ENCODE measurements at regions not wholly inside any gene's neighbourhood (a gene's known extent, or its start where the extent isn't known, plus 50 kb on each side); places are given as distances from the start of the nearest gene placed in this dataset.
A peak's percentile ranks its signal among the peaks of the same experiment; 100 is the strongest.
"Not testable (repeated sequence)": the region's sequence is repeated elsewhere in the genome, so short reads cannot be mapped to it uniquely, and the experiment has no call there.

DNA sequence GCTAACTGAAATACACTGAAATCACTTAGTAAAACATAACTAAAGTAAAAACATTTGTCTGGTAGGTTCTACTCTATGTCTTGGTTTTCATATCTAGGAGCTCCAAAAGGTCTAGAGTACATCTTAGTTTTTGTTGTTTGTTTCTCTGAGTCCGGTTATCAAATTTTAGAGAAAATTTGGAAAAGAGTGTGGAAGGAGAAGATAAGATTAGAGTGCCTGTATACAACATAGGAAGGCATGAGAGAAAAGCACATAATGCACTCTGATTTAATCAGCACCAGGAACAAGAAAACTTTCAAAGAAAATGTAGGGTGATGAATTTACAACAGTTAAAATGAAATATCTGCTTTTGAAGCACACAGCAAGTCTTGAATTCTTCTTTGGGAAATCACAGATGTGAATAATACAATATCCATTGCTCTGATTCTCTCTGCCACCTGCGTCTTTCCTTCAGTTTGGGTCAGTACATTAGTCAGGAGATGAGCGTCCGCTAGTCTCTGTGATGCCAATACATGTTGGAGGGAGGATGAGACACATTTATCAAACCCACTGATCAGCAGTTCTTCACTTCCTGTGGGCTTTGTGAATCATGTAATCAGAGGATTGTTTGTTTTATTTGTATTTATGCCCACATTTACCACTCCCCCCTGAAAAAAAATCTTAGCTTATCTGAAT is 477.8 kb upstream of the GCFC2 start:
- H3K36me3 ChIP-seq (ENCODE audit: insufficient read depth, low read length): no peaks in the 10 kb centered on the region
- H3K9me3 ChIP-seq (ENCODE audit: low read length): no peaks in the 10 kb centered on the region
- no peaks in the 10 kb centered on the region for H3K27me3 ChIP-seq (ENCODE audit: insufficient read depth, low read length)
- H3K4me3 ChIP-seq (ENCODE audit: low read length): no peak overlapping the region
- H2AFZ ChIP-seq (ENCODE audit: low read depth, low read length): peak overlapping the region; percentile 14
- H3K4me1 ChIP-seq (ENCODE audit: insufficient read depth, low read length): no peaks in the 10 kb centered on the region

DNA sequence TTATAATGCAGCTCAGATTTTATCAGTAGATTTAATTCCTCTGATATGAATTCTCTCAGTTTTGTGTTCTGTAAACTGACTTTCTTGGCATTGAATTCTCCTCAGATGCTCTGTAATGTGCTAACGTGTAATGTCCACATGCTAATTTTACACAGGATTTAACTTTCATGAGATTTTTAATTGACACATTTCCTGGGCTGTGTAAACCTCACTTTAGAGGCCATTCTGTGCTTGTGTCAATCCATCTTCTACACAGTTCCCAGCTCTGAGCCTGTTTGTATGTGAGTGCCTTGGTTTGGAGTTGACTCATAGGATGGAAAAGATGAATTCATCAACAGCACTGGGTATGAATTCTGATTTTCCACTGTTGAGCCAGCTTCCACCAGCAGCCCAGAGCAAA is 476.7 kb upstream of the GCFC2 start:
- Histone ChIP-seq H3K4me1 (ENCODE audit: insufficient read depth, low read length) (no peaks in the 10 kb centered on the region), H3K4me3 (ENCODE audit: low read length) (no peak overlapping the region), H2AFZ (ENCODE audit: low read depth, low read length) (no peak overlapping the region), H3K36me3 (ENCODE audit: insufficient read depth, low read length) (no peaks in the 10 kb centered on the region), H3K27me3 (ENCODE audit: insufficient read depth, low read length) (no peaks in the 10 kb centered on the region), H3K9me3 (ENCODE audit: low read length) (no peaks in the 10 kb centered on the region)

DNA sequence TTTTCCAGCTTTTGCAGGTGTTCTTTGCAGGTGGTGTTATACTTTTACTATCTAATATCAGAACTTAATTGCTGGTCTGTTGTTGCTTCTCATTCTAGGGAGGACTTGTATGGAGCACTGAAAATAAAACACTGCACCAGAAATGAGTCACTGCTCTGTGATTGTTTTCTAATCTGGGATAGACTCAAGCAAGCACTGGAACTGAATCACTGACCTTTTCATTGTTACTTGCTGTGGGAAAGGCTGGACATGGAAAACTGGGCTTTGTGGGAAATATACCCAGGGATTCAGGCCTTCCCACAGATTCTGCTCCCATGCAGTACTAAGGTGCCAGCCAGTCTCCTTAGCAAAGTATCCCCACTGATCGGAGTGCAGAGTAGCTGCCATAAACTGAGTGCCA is 470.0 kb upstream of the GCFC2 start:
- Histone ChIP-seq H3K4me3 (ENCODE audit: low read length) (no peak overlapping the region), H3K9me3 (ENCODE audit: low read length) (no peaks in the 10 kb centered on the region), H3K4me1 (ENCODE audit: insufficient read depth, low read length) (no peaks in the 10 kb centered on the region), H3K27me3 (ENCODE audit: insufficient read depth, low read length) (no peaks in the 10 kb centered on the region), H2AFZ (ENCODE audit: low read depth, low read length) (no peak overlapping the region), H3K36me3 (ENCODE audit: insufficient read depth, low read length) (no peaks in the 10 kb centered on the region)

DNA sequence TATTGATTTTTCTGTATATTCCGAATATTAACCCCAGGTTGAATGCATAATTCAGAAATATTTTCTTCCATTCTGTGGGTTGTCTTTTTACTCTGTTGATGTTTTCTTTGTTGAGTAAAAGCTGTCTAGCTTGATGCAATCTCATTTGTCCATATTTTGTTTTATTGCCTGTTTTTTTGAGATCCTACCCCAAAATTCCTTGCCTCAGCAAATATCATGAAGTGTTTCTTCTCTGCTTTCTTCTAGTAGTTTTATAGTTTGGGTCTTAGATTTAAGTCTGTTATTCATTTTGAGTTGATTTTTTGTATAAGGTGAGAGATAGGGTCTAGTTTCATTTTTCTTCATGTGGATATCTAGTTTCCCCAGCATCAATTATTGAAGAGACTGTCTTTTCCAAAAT is 467.9 kb upstream of the GCFC2 start:
- Histone ChIP-seq H3K36me3 (ENCODE audit: insufficient read depth, low read length) (no peaks in the 10 kb centered on the region), H3K9me3 (ENCODE audit: low read length) (no peaks in the 10 kb centered on the region), H3K4me3 (ENCODE audit: low read length) (no peak overlapping the region), H3K27me3 (ENCODE audit: insufficient read depth, low read length) (no peaks in the 10 kb centered on the region), H3K4me1 (ENCODE audit: insufficient read depth, low read length) (no peaks in the 10 kb centered on the region), H2AFZ (ENCODE audit: low read depth, low read length) (no peak overlapping the region)

DNA sequence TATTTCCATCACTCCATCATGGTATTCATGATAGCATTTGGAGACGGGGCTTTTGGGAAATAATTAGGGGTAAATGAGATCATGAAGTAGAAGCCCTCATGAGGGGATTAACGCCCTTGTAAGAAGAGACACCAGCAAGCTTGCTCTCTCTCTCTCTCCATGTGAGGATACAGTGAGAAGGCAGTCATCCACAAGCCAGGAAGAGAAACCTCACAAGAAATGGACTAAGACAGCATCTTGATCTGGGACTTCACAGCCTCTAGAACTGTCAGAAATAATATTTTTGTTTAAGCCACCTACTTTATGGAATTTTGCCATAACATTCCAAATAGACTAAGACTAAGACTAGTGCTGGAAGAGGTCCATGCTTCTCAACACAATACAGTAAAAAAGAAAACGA is 464.6 kb upstream of the GCFC2 start:
- Histone ChIP-seq H3K4me1 (ENCODE audit: insufficient read depth, low read length) (peaks cover 6% of the 10 kb centered on the region), H3K9me3 (ENCODE audit: low read length) (no peaks in the 10 kb centered on the region), H3K36me3 (ENCODE audit: insufficient read depth, low read length) (no peaks in the 10 kb centered on the region), H3K27me3 (ENCODE audit: insufficient read depth, low read length) (no peaks in the 10 kb centered on the region), H2AFZ (ENCODE audit: low read depth, low read length) (no peak overlapping the region), H3K4me3 (ENCODE audit: low read length) (no peak overlapping the region)

DNA sequence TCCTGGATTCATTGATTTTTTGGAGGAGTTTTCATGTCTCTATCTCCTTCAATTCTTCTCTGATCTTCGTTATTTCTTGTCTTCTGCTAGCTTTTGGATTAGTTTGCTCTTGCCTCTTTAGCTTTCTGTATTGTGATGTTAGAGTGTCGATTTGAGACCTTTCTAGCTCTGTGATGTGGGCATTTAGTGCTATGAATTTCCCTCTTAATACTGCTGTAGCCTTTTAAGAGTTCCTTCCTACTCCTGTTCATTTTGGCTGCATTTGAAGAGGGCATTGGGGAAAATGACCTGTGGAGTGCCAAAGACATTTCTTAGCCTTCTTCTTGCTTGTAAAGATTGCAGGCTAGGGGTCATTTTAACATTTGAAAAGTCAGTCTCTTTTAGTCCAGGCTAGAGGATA is 463.8 kb upstream of the GCFC2 start:
- peaks cover 6% of the 10 kb centered on the region for H3K4me1 ChIP-seq (ENCODE audit: insufficient read depth, low read length)
- no peaks in the 10 kb centered on the region for H3K27me3 ChIP-seq (ENCODE audit: insufficient read depth, low read length)
- no peak overlapping the region for H3K4me3 ChIP-seq (ENCODE audit: low read length)
- no peaks in the 10 kb centered on the region for H3K9me3 ChIP-seq (ENCODE audit: low read length)
- H2AFZ ChIP-seq (ENCODE audit: low read depth, low read length): no peak overlapping the region
- H3K36me3 ChIP-seq (ENCODE audit: insufficient read depth, low read length): no peaks in the 10 kb centered on the region

DNA sequence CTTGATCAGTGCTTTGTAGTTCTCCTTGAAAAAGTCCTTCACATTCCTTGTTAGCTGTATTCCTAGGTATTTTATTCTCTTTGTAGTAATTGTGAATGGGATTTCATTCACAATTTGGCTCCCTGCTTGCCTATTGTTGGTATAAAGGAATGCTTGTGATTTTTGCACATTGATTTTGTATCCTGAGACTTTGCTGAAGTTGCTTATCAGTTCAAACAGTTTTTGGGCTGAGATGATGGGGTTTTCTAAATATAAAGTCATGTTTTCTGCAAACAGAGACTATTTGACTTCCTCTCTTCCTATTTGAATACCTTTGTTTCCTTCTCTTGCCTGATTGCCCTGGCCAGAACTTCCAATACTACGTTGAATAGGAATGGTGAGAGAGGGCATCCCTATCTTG is 462.5 kb upstream of the GCFC2 start:
- H3K27me3 ChIP-seq (ENCODE audit: insufficient read depth, low read length); H3K9me3 ChIP-seq (ENCODE audit: low read length); H3K4me3 ChIP-seq (ENCODE audit: low read length); H2AFZ ChIP-seq (ENCODE audit: low read depth, low read length); H3K4me1 ChIP-seq (ENCODE audit: insufficient read depth, low read length); H3K36me3 ChIP-seq (ENCODE audit: insufficient read depth, low read length): not testable (repeated sequence)

DNA sequence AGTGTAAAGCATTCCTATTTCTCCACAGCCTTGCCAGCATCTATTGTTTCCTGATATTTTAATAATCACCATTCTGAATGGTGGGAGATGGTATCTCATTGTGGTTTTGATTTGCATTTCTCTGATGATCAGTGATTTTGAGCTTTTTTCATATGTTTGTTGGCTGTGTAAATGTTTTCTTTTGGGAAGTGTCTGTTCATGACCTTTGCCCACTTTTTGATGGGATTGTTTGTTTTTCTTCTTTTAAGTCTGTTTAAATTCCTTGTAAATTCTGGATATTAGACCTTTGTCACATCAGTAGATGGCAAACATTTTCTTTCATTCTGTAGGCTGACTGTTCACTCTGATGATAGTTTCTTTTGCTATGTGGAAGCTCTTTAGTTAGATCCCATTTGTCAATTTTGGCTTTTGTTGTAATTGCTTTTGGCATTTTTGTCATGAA is 461.5 kb upstream of the GCFC2 start:
- H3K9me3 ChIP-seq (ENCODE audit: low read length): not testable (repeated sequence)

DNA sequence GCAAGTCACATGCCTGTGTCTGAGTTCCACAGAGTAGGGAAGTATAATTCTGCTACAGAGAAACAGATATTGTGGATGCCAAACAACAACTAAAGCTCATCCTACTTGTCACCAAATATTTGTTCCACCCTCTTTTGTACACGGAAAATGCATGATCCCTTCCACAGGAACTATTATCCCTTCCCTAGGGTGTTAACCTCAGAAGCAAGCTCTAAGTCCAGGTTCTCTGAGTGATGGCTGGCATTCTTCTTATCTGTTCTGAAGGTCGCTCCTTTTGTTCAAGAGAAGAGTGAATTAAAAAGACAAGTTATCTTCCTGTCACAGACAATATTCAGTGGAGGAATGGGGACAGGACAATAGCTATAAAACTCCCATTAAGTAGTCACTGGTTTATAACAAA is 460.1 kb upstream of the GCFC2 start:
- Histone ChIP-seq H2AFZ (ENCODE audit: low read depth, low read length) (peak overlapping the region; percentile 5), H3K36me3 (ENCODE audit: insufficient read depth, low read length) (no peaks in the 10 kb centered on the region), H3K27me3 (ENCODE audit: insufficient read depth, low read length) (no peaks in the 10 kb centered on the region), H3K4me1 (ENCODE audit: insufficient read depth, low read length) (peaks cover 6% of the 10 kb centered on the region), H3K9me3 (ENCODE audit: low read length) (no peaks in the 10 kb centered on the region), H3K4me3 (ENCODE audit: low read length) (no peak overlapping the region)

More for the DNA sequence above, 461.5 kb upstream of the GCFC2 start:
- not testable (repeated sequence) for H3K4me1 ChIP-seq (ENCODE audit: insufficient read depth, low read length); H3K36me3 ChIP-seq (ENCODE audit: insufficient read depth, low read length); H3K27me3 ChIP-seq (ENCODE audit: insufficient read depth, low read length); H3K4me3 ChIP-seq (ENCODE audit: low read length); H2AFZ ChIP-seq (ENCODE audit: low read depth, low read length)

DNA sequence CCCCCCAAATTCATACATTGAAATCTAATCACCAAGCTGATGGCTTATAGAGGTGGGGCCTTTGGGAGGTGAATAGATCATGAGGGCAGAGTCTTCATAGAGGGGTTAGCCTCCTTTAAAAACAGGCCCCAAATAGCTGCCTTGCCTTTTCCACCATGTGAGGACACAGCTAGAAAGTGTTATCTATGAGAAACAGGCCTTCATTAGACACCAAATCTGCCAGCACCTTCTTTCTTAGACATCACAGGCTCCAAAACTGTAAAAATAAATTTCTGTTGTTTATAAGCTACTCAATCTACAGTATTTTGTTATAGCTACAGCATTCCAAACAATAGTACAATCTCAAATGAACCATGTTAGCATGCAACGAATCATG is 459.3 kb upstream of the GCFC2 start:
- Histone ChIP-seq H3K9me3 (ENCODE audit: low read length) (no peaks in the 10 kb centered on the region), H3K36me3 (ENCODE audit: insufficient read depth, low read length) (no peaks in the 10 kb centered on the region), H3K27me3 (ENCODE audit: insufficient read depth, low read length) (no peaks in the 10 kb centered on the region), H3K4me1 (ENCODE audit: insufficient read depth, low read length) (peaks cover 6% of the 10 kb centered on the region), H3K4me3 (ENCODE audit: low read length) (no peak overlapping the region), H2AFZ (ENCODE audit: low read depth, low read length) (no peak overlapping the region)

DNA sequence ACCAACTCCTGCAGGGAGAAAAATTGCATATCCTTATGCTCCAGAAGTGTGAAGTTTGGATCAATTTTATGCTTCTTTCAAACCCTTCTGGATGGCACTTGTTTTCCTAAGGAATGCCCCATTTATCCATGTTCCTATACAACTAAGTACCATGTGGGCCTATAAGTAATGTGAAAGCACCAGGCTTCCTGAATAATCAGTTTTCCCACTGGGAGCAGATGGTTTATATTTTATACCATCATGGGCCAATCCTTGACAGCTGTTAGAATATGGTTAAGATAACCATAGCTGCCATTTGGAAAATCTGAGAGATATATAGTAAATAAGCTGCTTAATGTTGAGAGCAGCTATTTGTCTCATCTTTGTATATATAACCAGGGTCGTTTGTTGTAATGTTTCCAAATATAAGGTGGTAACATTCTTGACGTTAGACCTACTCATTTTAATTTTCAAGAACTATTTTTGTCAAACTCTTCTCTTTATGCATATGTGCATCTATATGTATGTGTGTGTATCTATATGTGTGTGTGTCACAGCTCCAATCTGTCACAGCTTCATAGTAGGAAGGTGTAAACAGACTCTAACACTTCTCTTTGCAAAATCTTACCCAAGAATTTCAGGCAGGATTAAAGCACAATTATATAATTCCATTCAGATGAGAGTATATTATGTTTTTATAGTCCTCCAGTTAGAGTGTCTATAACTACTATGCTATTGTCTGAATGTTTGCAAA is 458.7 kb upstream of the GCFC2 start:
- H3K4me1 ChIP-seq (ENCODE audit: insufficient read depth, low read length): peaks cover 6% of the 10 kb centered on the region
- H2AFZ ChIP-seq (ENCODE audit: low read depth, low read length): no peak overlapping the region
- H3K9me3 ChIP-seq (ENCODE audit: low read length): no peaks in the 10 kb centered on the region
- no peaks in the 10 kb centered on the region for H3K36me3 ChIP-seq (ENCODE audit: insufficient read depth, low read length)
- H3K4me3 ChIP-seq (ENCODE audit: low read length): no peak overlapping the region
- no peaks in the 10 kb centered on the region for H3K27me3 ChIP-seq (ENCODE audit: insufficient read depth, low read length)

DNA sequence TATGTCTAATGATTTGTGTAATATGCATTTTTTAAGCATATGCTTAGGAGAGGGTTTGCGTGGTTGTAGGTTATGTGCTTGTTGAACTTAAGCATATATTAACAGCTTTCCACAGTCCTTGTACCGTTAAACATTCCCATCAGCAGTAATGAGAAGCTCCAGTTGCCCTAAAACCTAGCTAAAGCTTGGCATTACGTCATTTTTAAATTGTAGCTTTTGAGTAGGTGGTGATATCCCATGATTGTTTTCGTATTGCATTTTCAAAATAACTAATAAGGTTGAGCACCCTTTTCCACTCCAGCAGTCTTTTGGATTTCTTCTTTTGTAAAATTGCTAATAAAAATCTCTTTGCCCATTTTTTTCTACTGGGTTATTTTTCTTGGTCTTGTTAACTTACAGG is 453.1 kb upstream of the GCFC2 start:
- no peak overlapping the region for H3K4me3 ChIP-seq (ENCODE audit: low read length)
- no peak overlapping the region for H2AFZ ChIP-seq (ENCODE audit: low read depth, low read length)
- no peaks in the 10 kb centered on the region for H3K36me3 ChIP-seq (ENCODE audit: insufficient read depth, low read length)
- H3K9me3 ChIP-seq (ENCODE audit: low read length): no peaks in the 10 kb centered on the region
- no peaks in the 10 kb centered on the region for H3K27me3 ChIP-seq (ENCODE audit: insufficient read depth, low read length)
- peaks cover 25% of the 10 kb centered on the region for H3K4me1 ChIP-seq (ENCODE audit: insufficient read depth, low read length)

DNA sequence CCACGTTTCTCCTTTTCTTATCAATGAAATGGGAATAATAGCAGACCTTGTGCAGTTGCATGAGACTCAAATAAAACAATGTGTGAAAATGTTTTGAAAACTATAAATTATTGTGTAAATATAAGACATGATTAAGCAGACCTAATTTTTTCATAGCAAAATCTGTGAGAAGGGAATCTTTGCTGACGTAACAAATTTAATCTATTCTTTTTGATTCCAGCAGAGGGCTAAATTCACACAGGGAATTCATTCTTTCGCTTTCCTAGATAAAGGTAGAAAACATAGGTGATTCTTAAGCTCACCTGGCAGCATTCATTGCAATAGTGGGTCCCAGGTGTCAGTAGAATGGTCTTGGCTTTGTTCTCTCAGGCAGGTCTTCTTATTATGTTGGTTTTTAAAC is 450.0 kb upstream of the GCFC2 start:
- Histone ChIP-seq H2AFZ (ENCODE audit: low read depth, low read length) (no peak overlapping the region), H3K4me1 (ENCODE audit: insufficient read depth, low read length) (peaks cover 30% of the 10 kb centered on the region), H3K9me3 (ENCODE audit: low read length) (no peaks in the 10 kb centered on the region), H3K4me3 (ENCODE audit: low read length) (no peak overlapping the region), H3K27me3 (ENCODE audit: insufficient read depth, low read length) (no peaks in the 10 kb centered on the region), H3K36me3 (ENCODE audit: insufficient read depth, low read length) (no peaks in the 10 kb centered on the region)
